Neuronal stem cell (in vitro differentiated cells): ENCODE measurements at regions not wholly inside any gene's neighbourhood (a gene's known extent, or its start where the extent isn't known, plus 50 kb on each side); places are given as distances from the start of the nearest gene placed in this dataset.

Source experiments
- DNase-seq: peaks from one replicate; pipeline ENCODE4 v3.0.0-alpha.2; 2013; ENCODE audit warnings: low spot score
- H2AFZ ChIP-seq: one replicate; pipeline ENCODE4 v1.6.1; 2013; ENCODE audit warnings: mild to moderate bottlenecking, low read length, inconsistent platforms
- H2AK5ac ChIP-seq: 2 replicates; pipeline ENCODE4 v1.6.1; 2013; ENCODE audit warnings: low read depth, mild to moderate bottlenecking, inconsistent platforms, low read length, moderate library complexity, mixed read lengths
- H2BK120ac ChIP-seq: 2 replicates; pipeline ENCODE4 v1.6.1; 2013; ENCODE audit warnings: low read depth, mild to moderate bottlenecking, inconsistent platforms, low read length, moderate library complexity, mixed read lengths
- H2BK12ac ChIP-seq: one replicate; pipeline ENCODE4 v1.6.1; 2013; ENCODE audit warnings: low read length, inconsistent platforms
- H2BK15ac ChIP-seq: 2 replicates; pipeline ENCODE4 v1.6.1; 2013; ENCODE audit warnings: mild to moderate bottlenecking, low read length, inconsistent platforms, mixed read lengths
- H2BK5ac ChIP-seq: one replicate; pipeline ENCODE4 v1.6.1; 2013; ENCODE audit warnings: inconsistent platforms, mild to moderate bottlenecking, low read length, moderate library complexity
- H3K14ac ChIP-seq: one replicate; pipeline ENCODE4 v1.6.1; 2013; ENCODE audit warnings: low read length, inconsistent platforms
- H3K18ac ChIP-seq: 2 replicates; pipeline ENCODE4 v1.6.1; 2013; ENCODE audit warnings: low read length, inconsistent platforms
- H3K23ac ChIP-seq: 2 replicates; pipeline ENCODE4 v1.6.1; 2013; ENCODE audit warnings: low read depth, mild to moderate bottlenecking, mixed read lengths, low read length, inconsistent platforms; ENCODE audit not compliant: poor library complexity
- H3K27ac ChIP-seq: replicated peaks from 3 replicates; pipeline ENCODE4 v1.5.1; 2013; ENCODE audit warnings: low read length, inconsistent platforms
- H3K27me3 ChIP-seq, 3 experiments: 2 replicates each; pipeline ENCODE4 v1.6.1; 2013; ENCODE audit warnings: low read length in 3 of 3, mild to moderate bottlenecking in 2 of 3, inconsistent platforms in 1 of 3, low read depth in 1 of 3, mixed read lengths in 1 of 3, moderate library complexity in 1 of 3; ENCODE audit not compliant: control insufficient read depth in 3 of 3, insufficient read depth in 3 of 3
- H3K36me3 ChIP-seq, 2 donors: replicated peaks in 1 of 2; 2 replicates each; pipeline ENCODE4 v1.6.1; 2013; ENCODE audit warnings: low read length in 2 of 2; ENCODE audit not compliant: control insufficient read depth in 2 of 2, insufficient read depth in 2 of 2
- H3K4ac ChIP-seq: 2 replicates; pipeline ENCODE4 v1.6.1; 2013; ENCODE audit warnings: inconsistent platforms, mild to moderate bottlenecking, low read length, moderate library complexity
- H3K4me1 ChIP-seq, 2 donors: 1 replicate in 1 of 2; 2 replicates in 1 of 2; pipeline ENCODE4 v1.6.1; 2013; ENCODE audit warnings: low read length in 2 of 2, low read depth in 1 of 2; ENCODE audit not compliant: control insufficient read depth in 2 of 2, insufficient read depth in 1 of 2
- H3K4me2 ChIP-seq: one replicate; pipeline ENCODE4 v1.6.1; 2013; ENCODE audit warnings: mild to moderate bottlenecking, low read length, inconsistent platforms; ENCODE audit not compliant: insufficient read depth, poor library complexity, severe bottlenecking
- H3K4me3 ChIP-seq, 2 donors: 2 replicates each; pipeline ENCODE4 v1.5.1; 2013; ENCODE audit warnings: low read length in 2 of 2, mild to moderate bottlenecking in 2 of 2, inconsistent platforms in 1 of 2, moderate library complexity in 1 of 2
- H3K79me1 ChIP-seq: one replicate; pipeline ENCODE4 v1.6.1; 2013; ENCODE audit warnings: low read depth, mild to moderate bottlenecking, inconsistent platforms, low read length, moderate library complexity
- H3K9ac ChIP-seq: one replicate; pipeline ENCODE4 v1.6.1; 2013; ENCODE audit warnings: mild to moderate bottlenecking, low read depth, low read length, inconsistent platforms; ENCODE audit not compliant: poor library complexity
- H3K9me3 ChIP-seq, 2 donors: replicated peaks in 1 of 2; 2 replicates each; pipeline versions ENCODE3 to v1.6.1; 2013; ENCODE audit warnings: low read length in 2 of 2, mild to moderate bottlenecking in 2 of 2, inconsistent platforms in 1 of 2, low read depth in 1 of 2, mixed read lengths in 1 of 2, moderate library complexity in 1 of 2; ENCODE audit not compliant: control insufficient read depth in 2 of 2, insufficient read depth in 1 of 2
- H4K8ac ChIP-seq: one replicate; pipeline ENCODE4 v1.6.1; 2013; ENCODE audit warnings: low read depth, mild to moderate bottlenecking, inconsistent platforms, low read length, moderate library complexity
- H4K91ac ChIP-seq: one replicate; pipeline ENCODE4 v1.6.1; 2013; ENCODE audit warnings: low read length, low read depth, mild to moderate bottlenecking, inconsistent platforms; ENCODE audit not compliant: poor library complexity
- WGBS, 2 donors: extraction: QIAGEN DNeasy Blood & Tissue Kit; methylation state at CpG; one replicate each; pipeline ENCODE4 v1.1.7; 2013; ENCODE audit warnings: missing lambda C conversion rate in 2 of 2, mixed read lengths in 1 of 2; ENCODE audit not compliant: insufficient read length in 2 of 2, insufficient replicate concordance in 1 of 2; ENCODE audit errors: extremely low coverage in 2 of 2; 5-methylcytosine and 5-hydroxymethylcytosine counted together

- Histone ChIP-seq H3K4me2 (no peak overlapping the region), H3K79me1 (peaks cover 7% of the 10 kb centered on the region), H3K23ac (peak overlapping the region; percentile 85), H3K14ac (peak overlapping the region; percentile 75), H3K27me3 (no peaks in the 10 kb centered on the region), H3K9me3 (peaks cover 0 to 6% of the 10 kb centered on the region in 2 donors), H3K27ac (no peak overlapping the region), H3K4me1 (peaks cover 9 to 25% of the 10 kb centered on the region in 2 donors), H2BK120ac (no peak overlapping the region), H3K18ac (peak overlapping the region; percentile 66), H3K9ac (no peak overlapping the region), H3K4ac (no peak overlapping the region), H2BK15ac (peak overlapping the region; percentile 81), H4K91ac (no peak overlapping the region), H2BK12ac (peak overlapping the region; percentile 16), H4K8ac (no peak overlapping the region), H2AFZ (peak overlapping the region; percentile 33), H2BK5ac (peak overlapping the region; percentile 75), H2AK5ac (peak overlapping the region; percentile 81), H3K36me3 (no peaks in the 10 kb centered on the region), H3K4me3 (no peak overlapping the region)
- WGBS, 2 donors: no CpG with 5 or more reads among the region's 26 CpGs
- DNase-seq: no peak
Measured at GRCh38 chr21:43343095-43343991, 83.6 kb downstream of the SIK1 start.

GRCh38 chr21:43342301-43342881 is 84.5 kb downstream of the SIK1 start:
- H3K4me3 ChIP-seq: peak overlapping the region in 1 of 2 donors; percentile 62
- H3K36me3 ChIP-seq: no peaks in the 10 kb centered on the region
- peak overlapping the region; percentile 96 for H4K91ac ChIP-seq
- H3K14ac ChIP-seq: peak overlapping the region; percentile 82
- peak overlapping the region; percentile 99 for H2AK5ac ChIP-seq
- H3K27ac ChIP-seq: no peak overlapping the region
- H3K79me1 ChIP-seq: peaks cover 9% of the 10 kb centered on the region
- H2BK15ac ChIP-seq: no peak overlapping the region
- H3K27me3 ChIP-seq: no peaks in the 10 kb centered on the region
- H3K9me3 ChIP-seq: peaks cover 0 to 6% of the 10 kb centered on the region in 2 donors
- H2BK120ac ChIP-seq: peak overlapping the region; percentile 87
- peak overlapping the region; percentile 0 for H3K9ac ChIP-seq
- H3K23ac ChIP-seq: peak overlapping the region; percentile 14
- no peak overlapping the region for H2BK5ac ChIP-seq
- no peak overlapping the region for H3K4me2 ChIP-seq
- H3K4me1 ChIP-seq: peaks cover 9 to 25% of the 10 kb centered on the region in 2 donors
- peak overlapping the region; percentile 38 for H3K18ac ChIP-seq
- no peak overlapping the region for H4K8ac ChIP-seq
- H3K4ac ChIP-seq: no peak overlapping the region
- no peak overlapping the region for H2AFZ ChIP-seq
- no peak for DNase-seq
- no peak overlapping the region for H2BK12ac ChIP-seq
- 100% methylated on average over 1 of the region's 17 CpGs; no CpG with 5 or more reads in 1 of the 2 donors for WGBS, 2 donors

- Histone ChIP-seq H2BK5ac (no peak overlapping the region), H3K27ac (no peak overlapping the region), H2AK5ac (peak overlapping the region; percentile 99), H2BK120ac (peak overlapping the region; percentile 87), H3K27me3 (no peaks in the 10 kb centered on the region), H3K23ac (peak overlapping the region; percentile 14), H3K9ac (no peak overlapping the region), H3K14ac (peak overlapping the region; percentile 82), H4K91ac (no peak overlapping the region), H2BK12ac (peak overlapping the region; percentile 90), H3K4ac (peak overlapping the region; percentile 76), H3K4me1 (peaks cover 9 to 24% of the 10 kb centered on the region in 2 donors), H2BK15ac (peak overlapping the region; percentile 94), H4K8ac (peak overlapping the region; percentile 43), H3K79me1 (peaks cover 10% of the 10 kb centered on the region), H2AFZ (no peak overlapping the region), H3K4me2 (no peak overlapping the region), H3K9me3 (peaks cover 0 to 6% of the 10 kb centered on the region in 2 donors), H3K18ac (peak overlapping the region; percentile 83), H3K4me3 (no peak overlapping the region), H3K36me3 (no peaks in the 10 kb centered on the region)
- WGBS, 2 donors: no CpG with 5 or more reads among the region's 25 CpGs
- DNase-seq: no peak
Measured at GRCh38 chr21:43341378-43342161, 85.4 kb downstream of the SIK1 start.
